ENCODE measurements at regions not wholly inside any gene's neighbourhood (a gene's known extent, or its start where the extent isn't known, plus 50 kb on each side); places are given as distances from the start of the nearest gene placed in this dataset.

- DNase-seq (ENCODE audit: low spot score): no peak
Observed at GRCh38 chr7:42452356-42452755, 215.3 kb upstream of the GLI3 start.

GRCh38 chr7:42449431-42449830, 212.4 kb upstream of the GLI3 start:
- DNase-seq (ENCODE audit: low spot score): no peak

DNA sequence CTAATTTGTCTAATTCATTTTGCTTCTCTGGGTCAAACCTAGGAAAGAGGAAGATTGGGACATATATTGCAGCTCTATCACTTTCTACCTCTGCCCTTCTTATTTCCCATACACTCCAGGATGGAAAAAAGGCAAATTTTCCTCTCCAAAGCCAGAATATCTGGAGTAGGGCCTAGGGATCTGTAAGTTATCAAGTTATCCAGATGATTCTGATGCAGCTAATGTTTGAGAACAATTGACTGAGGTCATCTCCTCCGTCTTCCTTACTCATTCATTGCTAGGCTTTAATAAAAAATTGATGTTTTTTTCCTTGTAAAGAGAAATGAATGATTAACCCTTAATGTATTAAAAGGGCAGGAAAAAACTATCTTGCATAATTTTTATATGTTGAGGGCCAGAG, 211.9 kb upstream of the GLI3 start:
- no peak for DNase-seq (ENCODE audit: low spot score)

GRCh38 chr7:42445691-42446090, 208.7 kb upstream of the GLI3 start:
- DNase-seq (ENCODE audit: low spot score): no peak

- DNase-seq (ENCODE audit: low spot score): no peak
Observed at GRCh38 chr7:42440951-42441350, 203.9 kb upstream of the GLI3 start.

DNA sequence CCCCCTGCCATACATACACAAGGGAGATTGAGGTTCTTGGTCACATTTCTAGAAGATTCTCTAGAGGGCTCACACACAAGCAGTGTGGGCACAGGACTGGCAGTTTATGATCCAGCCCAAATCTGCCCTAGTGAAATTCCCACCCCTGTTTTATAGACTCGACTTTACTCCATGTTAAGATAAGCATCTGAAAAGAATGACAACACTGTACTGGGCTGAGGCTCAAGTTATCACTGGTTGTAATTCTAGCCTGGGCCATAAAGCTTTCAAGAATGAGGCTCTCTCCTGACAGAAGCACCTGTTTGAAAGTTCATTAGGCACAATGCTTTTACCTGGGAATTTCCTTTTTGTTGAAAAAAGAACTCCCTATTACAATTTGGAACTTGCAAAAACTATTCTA, 195.6 kb upstream of the GLI3 start:
- no peak for DNase-seq (ENCODE audit: low spot score)

DNA sequence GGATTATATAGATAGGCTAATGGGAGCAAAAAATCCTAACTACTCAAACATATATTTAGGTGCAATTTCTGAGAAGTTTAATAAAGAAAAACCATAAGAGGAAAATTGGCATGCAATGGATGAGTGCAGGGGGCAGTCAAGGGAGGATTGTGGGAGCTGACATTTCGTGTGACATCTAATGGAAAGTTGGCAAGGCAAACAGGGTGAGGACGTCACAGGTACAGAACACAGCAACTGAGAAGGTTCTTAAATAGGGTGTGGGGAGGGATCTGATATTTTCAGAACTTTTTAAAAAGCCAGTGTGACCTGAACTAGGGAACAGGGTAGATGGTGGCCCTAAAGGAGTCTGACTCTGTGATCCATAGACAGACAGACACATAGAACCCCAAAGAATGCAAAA, 194.9 kb upstream of the GLI3 start:
- DNase-seq (ENCODE audit: low spot score): no peak

GRCh38 chr7:42429339-42429738, 192.3 kb upstream of the GLI3 start:
- DNase-seq (ENCODE audit: low spot score): no peak

DNA sequence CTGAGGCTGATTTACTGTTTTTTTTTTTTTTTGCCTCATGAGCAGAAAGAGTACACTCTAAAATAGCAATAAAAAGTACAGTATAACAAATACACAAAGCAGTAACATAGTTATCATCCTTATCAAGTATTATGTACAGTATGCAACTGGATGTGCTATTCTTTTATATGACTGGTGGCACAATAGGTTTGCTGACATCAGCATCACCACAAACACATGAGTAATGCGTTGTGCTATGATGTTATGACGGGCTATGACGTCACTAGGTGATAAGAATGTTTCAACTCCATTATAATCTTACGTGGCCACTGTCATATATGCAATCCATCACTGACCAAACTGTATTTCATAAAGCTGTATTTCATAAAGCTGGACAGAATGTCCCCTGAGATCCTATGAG, 189.2 kb upstream of the GLI3 start:
- no peak for DNase-seq (ENCODE audit: low spot score)

GRCh38 chr7:42414941-42415505, 178.0 kb upstream of the GLI3 start:
- DNase-seq (ENCODE audit: low spot score): no peak

DNA sequence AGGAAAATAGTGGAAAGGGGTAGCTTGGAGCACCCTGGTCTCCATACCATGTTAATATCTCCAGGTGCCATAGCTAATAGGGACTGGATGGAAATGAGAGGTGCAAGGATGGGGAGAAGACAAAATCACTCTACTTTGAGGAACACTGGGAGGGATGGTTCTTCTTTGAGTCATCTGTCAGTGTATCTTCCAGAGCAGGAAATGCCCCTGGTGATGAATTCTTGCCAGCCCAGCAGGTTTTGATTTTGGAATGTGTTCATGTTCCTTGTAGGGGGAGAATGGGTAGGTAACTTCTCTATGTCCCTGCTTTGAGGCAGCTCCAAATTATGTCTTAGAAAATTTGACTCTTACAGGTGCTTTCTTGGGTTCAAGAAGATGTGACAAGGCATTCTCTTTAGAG, 177.0 kb upstream of the GLI3 start:
- DNase-seq (ENCODE audit: low spot score): no peak

- DNase-seq (ENCODE audit: low spot score): no peak
Observed at GRCh38 chr7:42409296-42409695, 172.3 kb upstream of the GLI3 start.

DNA sequence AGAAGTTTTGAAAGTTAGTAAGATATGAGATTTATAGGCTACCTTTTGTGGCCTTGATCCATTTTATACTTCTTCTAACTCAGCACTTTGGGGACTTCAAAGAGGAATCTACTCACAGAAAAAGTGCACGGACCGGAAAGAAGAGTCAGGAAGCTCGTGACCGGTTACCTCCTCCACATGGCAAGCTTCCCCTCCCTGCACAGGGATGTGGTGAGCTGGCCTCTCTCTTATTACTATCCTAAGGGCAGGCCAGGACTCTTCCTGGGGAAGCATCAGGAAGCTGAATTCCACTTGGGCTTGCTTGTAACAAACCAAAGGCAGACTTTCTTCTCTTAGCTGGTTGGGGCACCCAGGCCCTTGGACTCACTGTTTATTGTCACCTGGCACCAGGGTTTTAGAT, 170.8 kb upstream of the GLI3 start:
- no peak for DNase-seq (ENCODE audit: low spot score)

DNA sequence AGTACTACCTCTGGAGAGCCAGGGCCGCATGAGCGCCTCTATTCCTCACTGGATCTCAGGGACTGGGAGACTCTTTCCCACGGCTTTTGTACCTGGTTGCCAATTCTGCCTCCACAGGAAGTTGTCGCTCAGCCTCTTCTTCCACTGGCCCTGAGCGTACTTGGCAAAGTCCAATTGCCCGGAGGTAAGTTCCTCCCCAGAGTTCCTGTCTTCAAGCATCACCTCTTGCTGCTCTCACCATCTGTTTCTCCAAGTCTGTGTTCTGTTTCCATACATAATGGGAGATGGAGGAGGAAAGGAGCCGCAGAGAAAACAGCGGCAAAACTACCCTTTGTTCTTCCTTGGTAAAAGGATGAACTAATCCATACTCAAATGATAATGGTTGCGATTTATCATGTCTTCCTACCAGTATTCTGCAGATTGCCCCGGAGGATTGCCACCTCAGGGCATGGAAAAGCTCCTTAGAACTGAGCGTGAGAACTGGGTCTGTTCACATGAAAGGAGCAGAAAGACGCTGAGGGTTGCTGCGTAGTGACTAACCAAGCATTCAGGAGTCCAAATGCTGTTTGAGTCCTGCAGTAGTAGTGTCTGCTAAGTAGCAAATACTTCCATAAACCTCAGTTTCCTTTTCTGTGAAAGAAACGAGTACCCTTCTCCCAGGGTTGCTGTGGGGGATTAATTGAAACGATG, 170.2 kb upstream of the GLI3 start:
- DNase-seq (ENCODE audit: low spot score): no peak

- DNase-seq (ENCODE audit: low spot score): no peak
Observed at GRCh38 chr7:42406358-42406757, 169.3 kb upstream of the GLI3 start.

DNA sequence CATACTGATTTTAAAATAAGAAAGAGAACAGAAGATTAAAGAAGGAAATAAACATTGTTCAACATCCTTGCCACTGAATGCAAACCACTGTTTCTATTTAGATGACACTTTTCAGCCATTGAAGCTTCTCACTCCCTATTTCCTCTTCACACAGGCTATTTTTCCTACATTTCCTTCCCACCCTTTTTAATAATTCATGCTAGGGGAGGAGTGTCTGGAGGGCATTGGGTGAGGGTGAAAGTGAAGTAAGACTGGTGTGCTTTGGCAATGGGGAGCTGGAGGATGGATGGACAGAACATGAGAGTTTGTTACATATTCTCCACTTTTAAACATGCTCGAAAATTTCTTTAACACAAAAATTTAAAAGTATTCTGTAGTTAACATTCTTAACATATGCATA, 168.8 kb upstream of the GLI3 start:
- DNase-seq (ENCODE audit: low spot score): no peak

DNA sequence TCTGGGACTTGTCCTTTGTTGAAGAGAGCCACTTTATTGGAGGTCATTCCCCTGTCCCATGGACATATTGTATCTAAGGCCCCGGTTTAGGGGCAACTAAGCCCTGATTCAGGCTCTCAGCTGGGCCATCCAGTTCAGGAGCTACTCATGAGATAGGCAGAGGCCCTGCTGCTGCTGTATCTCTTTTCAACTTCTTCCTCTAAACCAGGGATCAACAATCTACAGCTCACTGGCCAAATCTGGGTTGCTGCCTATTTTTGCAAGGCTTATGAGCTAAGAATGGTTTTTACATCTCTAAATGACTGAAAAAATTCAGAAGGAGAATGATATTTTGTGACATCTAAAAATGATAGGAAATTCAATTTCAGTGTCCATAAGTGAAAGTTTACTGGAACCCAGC, 166.8 kb upstream of the GLI3 start:
- no peak for DNase-seq (ENCODE audit: low spot score)

DNA sequence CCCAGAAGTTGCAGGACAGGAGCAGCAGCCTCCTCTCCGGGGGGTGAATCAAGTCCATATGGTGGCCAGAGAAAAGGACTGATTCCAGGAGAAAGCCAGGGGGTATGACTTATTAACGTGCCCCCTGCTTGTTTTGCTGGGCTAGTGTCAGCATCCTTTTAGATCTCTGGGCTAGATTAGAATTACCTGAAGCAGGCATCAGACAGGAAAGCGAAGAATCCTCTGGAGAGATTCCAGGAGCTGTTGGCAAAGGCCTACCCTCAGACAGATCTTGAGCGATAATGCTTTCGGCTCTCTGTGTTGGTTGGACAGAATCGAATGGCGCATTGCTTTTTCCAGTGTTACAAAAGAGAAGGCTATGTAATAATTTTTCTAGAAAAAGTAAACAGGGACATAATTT, 164.0 kb upstream of the GLI3 start:
- DNase-seq (ENCODE audit: low spot score): no peak

- DNase-seq (ENCODE audit: low spot score): no peak
Observed at GRCh38 chr7:42400211-42400772, 163.3 kb upstream of the GLI3 start.

GRCh38 chr7:42395607-42396006, 158.6 kb upstream of the GLI3 start:
- DNase-seq (ENCODE audit: low spot score): no peak

- DNase-seq (ENCODE audit: low spot score): no peak
Observed at GRCh38 chr7:42392826-42393225, 155.8 kb upstream of the GLI3 start.

GRCh38 chr7:42389697-42390096, 152.7 kb upstream of the GLI3 start:
- DNase-seq (ENCODE audit: low spot score): no peak

DNA sequence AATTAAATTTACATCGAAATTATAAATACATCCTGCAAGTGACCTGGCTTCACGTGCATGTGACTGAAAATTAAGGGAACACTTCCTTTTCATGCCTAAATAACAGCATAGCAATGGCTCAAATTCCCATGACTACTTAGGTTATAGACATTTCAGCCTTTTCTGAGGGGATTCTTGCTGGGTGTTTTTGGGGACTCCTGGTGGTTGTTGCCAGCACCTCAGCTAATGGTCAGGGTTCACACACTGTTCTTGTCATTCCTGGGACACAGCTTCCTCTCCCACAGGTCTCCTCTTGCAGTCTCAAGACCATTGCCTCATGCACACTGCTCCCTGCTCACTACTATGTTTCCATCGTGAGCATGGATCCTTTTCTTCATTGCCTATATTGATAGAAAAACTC, 148.9 kb upstream of the GLI3 start:
- no peak for DNase-seq (ENCODE audit: low spot score)

GRCh38 chr7:42381161-42381560, 144.2 kb upstream of the GLI3 start:
- no peak for DNase-seq (ENCODE audit: low spot score)

Measured in SK-N-DZ (cell line).